ENCODE measurements at regions not wholly inside any gene's neighbourhood (a gene's known extent, or its start where the extent isn't known, plus 50 kb on each side); places are given as distances from the start of the nearest gene placed in this dataset.

DNA sequence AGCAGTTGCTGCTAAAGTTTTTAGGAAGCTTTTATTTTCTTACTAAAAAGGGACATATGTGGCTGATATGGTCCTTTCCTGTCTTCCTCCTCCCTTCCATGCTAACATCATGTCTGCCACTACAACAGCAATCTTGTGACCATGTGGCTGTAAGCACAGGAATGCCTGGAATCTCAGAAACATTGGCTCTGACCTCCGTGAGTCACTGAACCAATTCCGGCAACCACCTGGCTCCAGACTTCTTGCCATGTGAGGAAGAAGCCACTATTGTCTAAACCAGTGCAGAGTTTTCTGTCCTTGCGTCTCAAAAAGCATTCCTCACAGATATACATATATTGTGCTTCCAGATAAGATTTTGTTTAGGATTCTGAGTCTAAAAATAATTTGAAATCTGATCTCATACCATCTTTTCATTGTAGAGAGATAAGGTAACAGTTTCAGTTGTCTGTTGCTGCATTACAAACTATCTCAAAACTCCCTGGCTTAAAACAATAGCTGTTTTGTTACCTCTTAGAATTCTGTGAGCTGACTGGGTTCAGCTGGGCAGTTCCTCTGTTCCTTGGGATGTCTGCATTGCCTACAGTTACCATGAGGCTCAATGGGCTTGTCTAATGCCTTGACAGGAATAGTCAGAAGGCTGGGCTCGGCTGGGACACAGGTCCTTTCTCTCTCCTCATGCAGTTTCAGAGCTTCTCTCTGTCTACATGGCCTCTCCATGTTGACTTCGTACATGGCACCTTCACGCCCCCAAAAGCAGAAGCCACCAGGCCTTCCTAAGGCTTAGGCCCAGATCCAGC, 77.3 kb upstream of the MAGI1 start:
- TF ChIP-seq ZNF583 (CRISPR knock-in tag; IDR thresholded peaks at IDR 0.05) (no peak), TAF1 (IDR thresholded peaks at IDR 0.05; ENCODE audit: control insufficient read depth, extremely low read depth, insufficient read depth, low read length, severe bottlenecking) (no peak)
